ENCODE measurements at regions not wholly inside any gene's neighbourhood (a gene's known extent, or its start where the extent isn't known, plus 50 kb on each side); places are given as distances from the start of the nearest gene placed in this dataset.

GRCh38 chr11:115695677-115696364 lies 191.6 kb upstream of the CADM1 start:
- Histone ChIP-seq H3K27me3 (peaks cover 12% of the 10 kb centered on the region), H3K9me3 (no peaks in the 10 kb centered on the region), H3K27ac (no peak overlapping the region), H3K4me3 (no peak overlapping the region), H3K4me1 (peaks cover 5% of the 10 kb centered on the region), H3K36me3 (no peaks in the 10 kb centered on the region)
- 73% methylated on average over 4 of the region's 5 CpGs for whole genome bisulfite sequencing
- DNase-seq (ENCODE audit: low spot score in 2 of 2): no peak
- TF ChIP-seq CTCF (IDR thresholded peaks at IDR 0.05): no peak

- Histone ChIP-seq H3K4me3 (no peak overlapping the region), H3K36me3 (no peaks in the 10 kb centered on the region), H3K4me1 (no peaks in the 10 kb centered on the region), H3K27me3 (peaks cover 21% of the 10 kb centered on the region), H3K9me3 (no peaks in the 10 kb centered on the region), H3K27ac (no peak overlapping the region)
- TF ChIP-seq POLR2A (IDR thresholded peaks at IDR 0.05) (no peak), EP300 (IDR thresholded peaks at IDR 0.05) (no peak), POLR2AphosphoS5 (IDR thresholded peaks at IDR 0.05) (no peak), CTCF (IDR thresholded peaks at IDR 0.05) (no peak)
- WGBS: 69% methylated on average over 3 of the region's 3 CpGs
- DNase-seq (ENCODE audit: low spot score in 2 of 2): no peak
These were observed 188.8 kb upstream of the CADM1 start for GRCh38 chr11:115693002-115693401.

- Histone ChIP-seq H3K4me1 (no peaks in the 10 kb centered on the region), H3K27me3 (peaks cover 30% of the 10 kb centered on the region), H3K36me3 (no peaks in the 10 kb centered on the region), H3K9me3 (no peaks in the 10 kb centered on the region), H3K27ac (no peak overlapping the region), H3K4me3 (no peak overlapping the region)
- WGBS: 93% methylated on average over 3 of the region's 3 CpGs
- DNase-seq (ENCODE audit: low spot score in 2 of 2): no peak
- no peak for TF ChIP-seq CTCF (IDR thresholded peaks at IDR 0.05)
- TF ChIP-seq EP300 (IDR thresholded peaks at IDR 0.05): no peak
- no peak for TF ChIP-seq POLR2AphosphoS5 (IDR thresholded peaks at IDR 0.05)
- no peak for TF ChIP-seq POLR2A (IDR thresholded peaks at IDR 0.05)
These were observed 186.8 kb upstream of the CADM1 start for GRCh38 chr11:115691030-115691429.

GRCh38 chr11:115687934-115688333 lies 183.7 kb upstream of the CADM1 start:
- Histone ChIP-seq H3K9me3 (no peaks in the 10 kb centered on the region), H3K4me3 (no peak overlapping the region), H3K4me1 (no peaks in the 10 kb centered on the region), H3K27me3 (peaks cover 34% of the 10 kb centered on the region), H3K36me3 (no peaks in the 10 kb centered on the region), H3K27ac (no peak overlapping the region)
- WGBS: 51% methylated on average over 5 of the region's 5 CpGs
- DNase-seq (ENCODE audit: low spot score in 2 of 2): no peak
- TF ChIP-seq POLR2A (IDR thresholded peaks at IDR 0.05): no peak
- TF ChIP-seq CTCF (IDR thresholded peaks at IDR 0.05): no peak
- no peak for TF ChIP-seq EP300 (IDR thresholded peaks at IDR 0.05)
- TF ChIP-seq POLR2AphosphoS5 (IDR thresholded peaks at IDR 0.05): no peak

- no peaks in the 10 kb centered on the region for H3K36me3 ChIP-seq
- H3K4me1 ChIP-seq: no peaks in the 10 kb centered on the region
- no peaks in the 10 kb centered on the region for H3K9me3 ChIP-seq
- no peak overlapping the region for H3K4me3 ChIP-seq
- no peak for DNase-seq (ENCODE audit: low spot score in 2 of 2)
- TF ChIP-seq POLR2AphosphoS5 (IDR thresholded peaks at IDR 0.05) (no peak), CTCF (IDR thresholded peaks at IDR 0.05) (no peak), EP300 (IDR thresholded peaks at IDR 0.05) (no peak), POLR2A (IDR thresholded peaks at IDR 0.05) (no peak)
- peaks cover 25% of the 10 kb centered on the region for H3K27me3 ChIP-seq
- H3K27ac ChIP-seq: no peak overlapping the region
- WGBS: 74% methylated on average over 8 of the region's 8 CpGs
These were observed 180.5 kb upstream of the CADM1 start for GRCh38 chr11:115684699-115685098.

Data from suprapubic skin (tissue), 4 donors.